K562 (cell line): ENCODE measurements at regions not wholly inside any gene's neighbourhood (a gene's known extent, or its start where the extent isn't known, plus 50 kb on each side); places are given as distances from the start of the nearest gene placed in this dataset.

ENCODE experiments used
- ATAC-seq: fragments of 200-7000 bp; cut with Tn5 transposase; 3 replicates; pipeline ENCODE4 v1.9.1; 2020; ENCODE audit warnings: moderate library complexity
- BruUV-seq: library from RNA; stranded (reverse); fragments of 400-500 nt; replicated peaks from 2 replicates; lab custom pipeline; 2021; lab: Mats Ljungman, UMichigan
- CTCF ChIA-PET: fragments of 300-600 bp; formaldehyde crosslinking; extraction: SDS; loops from one replicate; lab custom pipeline; 2021; ENCODE audit warnings: low intra/inter-chr PET ratio; lab: Yijun Ruan, JAX
- POLR2A ChIA-PET: fragments of 300-600, 350-650 bp; sonication (Branson Sonifier 250); formaldehyde crosslinking; extraction: SDS; loops from one replicate; lab custom pipeline; 2021; ENCODE audit warnings: antibody characterized with exemption, inconsistent platforms; lab: Yijun Ruan, JAX
- DNase-seq, 4 experiments: peaks; one replicate each; pipeline versions ENCODE4 v3.0.0 to v3.0.0-alpha.2; 2011 to 2018; ENCODE audit warnings: low spot score in 3 of 4, mixed read lengths in 3 of 4; ENCODE audit errors: extremely low read depth in 1 of 4
- FAIRE-seq: peaks from 2 replicates; lab custom pipeline; 2011; peaks lifted over from hg19 to GRCh38; lab: Jason Lieb, UNC
- H2AFZ ChIP-seq: 2 replicates; pipeline ENCODE4 v1.6.0; 2011; ENCODE audit warnings: low read depth, low read length, control low read depth, inconsistent platforms
- H3K27ac ChIP-seq: fragments of 200-600 bp; 3 replicates; pipeline ENCODE4 v1.8.0; 2011; ENCODE audit warnings: low read depth, mild to moderate bottlenecking, control low read depth, inconsistent platforms, low read length, moderate library complexity, mixed read lengths; ENCODE audit errors: extremely low read depth
- H3K27me3 ChIP-seq, 2 experiments: fragments of 300-600 bp in 1 of 2; 2 replicates in 1 of 2; 3 replicates in 1 of 2; pipeline versions ENCODE4 v1.6.0 to v1.8.0; 2011; ENCODE audit warnings: inconsistent platforms in 2 of 2, low read length in 2 of 2, mild to moderate bottlenecking in 1 of 2, mixed read lengths in 1 of 2, moderate library complexity in 1 of 2; ENCODE audit not compliant: control insufficient read depth in 2 of 2, insufficient read depth in 2 of 2
- H3K36me3 ChIP-seq: fragments of 300-600 bp; 3 replicates; pipeline ENCODE4 v1.8.0; 2011; ENCODE audit warnings: mild to moderate bottlenecking, low read length, inconsistent platforms; ENCODE audit not compliant: control insufficient read depth, insufficient read depth
- H3K4me1 ChIP-seq, 2 experiments: fragments of 200-600 bp in 1 of 2; replicated peaks in 1 of 2; 2 replicates in 1 of 2; 3 replicates in 1 of 2; pipeline versions ENCODE4 v1.5.1 to v1.8.0; 2011; ENCODE audit warnings: inconsistent platforms in 2 of 2, low read length in 2 of 2, mild to moderate bottlenecking in 1 of 2, mixed read lengths in 1 of 2, moderate library complexity in 1 of 2; ENCODE audit not compliant: control insufficient read depth in 2 of 2, insufficient read depth in 2 of 2
- H3K4me2 ChIP-seq: 2 replicates; pipeline ENCODE4 v1.6.1; 2011; ENCODE audit warnings: low read length, control low read depth, inconsistent platforms, mixed read lengths; ENCODE audit not compliant: insufficient read depth
- H3K4me3 ChIP-seq: fragments of 200-600 bp; sonication (generic), shearing (Covaris generic); 2 replicates; pipeline ENCODE4 v1.5.1; 2016; ENCODE audit warnings: control low read depth, inconsistent platforms
- H3K79me2 ChIP-seq: fragments of 200-600 bp; 3 replicates; pipeline ENCODE4 v1.8.0; 2011; ENCODE audit warnings: low read length, inconsistent platforms; ENCODE audit not compliant: control insufficient read depth, insufficient read depth
- H3K9ac ChIP-seq, 2 experiments: 2 replicates each; pipeline versions ENCODE4 v1.6.0 to v1.6.1; 2011; ENCODE audit warnings: low read depth in 2 of 2, low read length in 2 of 2, control low read depth in 1 of 2, inconsistent platforms in 1 of 2, mild to moderate bottlenecking in 1 of 2, mixed read lengths in 1 of 2; ENCODE audit not compliant: insufficient read depth in 1 of 2
- H3K9me1 ChIP-seq: one replicate; pipeline ENCODE4 v1.6.0; 2011; ENCODE audit warnings: inconsistent platforms, mild to moderate bottlenecking, low read length, moderate library complexity; ENCODE audit not compliant: control insufficient read depth, insufficient read depth
- H3K9me3 ChIP-seq: replicated peaks from 2 replicates; pipeline ENCODE4 v1.5.1; 2011; ENCODE audit warnings: low read depth, low read length, inconsistent platforms; ENCODE audit not compliant: control insufficient read depth, insufficient read depth
- H4K20me1 ChIP-seq: replicated peaks from 2 replicates; pipeline ENCODE4 v1.6.1; 2011; ENCODE audit warnings: low read length, inconsistent platforms, mixed read lengths; ENCODE audit not compliant: control insufficient read depth, insufficient read depth
- HDAC8 ChIP-seq: fragments of 450-650 bp; IDR thresholded peaks from 2 replicates; pipeline ENCODE4 v1.6.1; 2016; ENCODE audit warnings: mild to moderate bottlenecking, missing genetic modification characterization, moderate library complexity, missing compliant biosample characterization
- NCOA1 ChIP-seq: fragments of 450-650 bp; IDR thresholded peaks from 2 replicates; pipeline ENCODE4 v1.6.1; 2016; ENCODE audit warnings: low read depth
- RBM34 ChIP-seq: fragments of 200-400 bp; formaldehyde crosslinking; IDR thresholded peaks from 2 replicates; pipeline ENCODE4 v1.6.1; 2018; ENCODE audit warnings: low read length, borderline replicate concordance; ENCODE audit not compliant: insufficient read depth
- TOE1 ChIP-seq, 2 experiments: fragments of 450-650 bp in 1 of 2; sonication (generic) in 1 of 2; formaldehyde crosslinking in 1 of 2; IDR thresholded peaks; 2 replicates each; pipeline versions ENCODE4 v1.7.1 to v1.8.0; 2016 to 2022; ENCODE audit warnings: borderline replicate concordance in 2 of 2, mild to moderate bottlenecking in 2 of 2, antibody characterized with exemption in 1 of 2, inconsistent platforms in 1 of 2, low read depth in 1 of 2, missing genetic modification reagents in 1 of 2, moderate library complexity in 1 of 2
- TRIM24 ChIP-seq, 2 experiments: fragments of 450-650 bp; IDR thresholded peaks; 2 replicates each; pipeline ENCODE4 v1.6.1; 2016
- ZNF146 ChIP-seq: IDR thresholded peaks from one replicate; pipeline ENCODE4 v1.6.1; 2018; ENCODE audit warnings: missing compliant biosample characterization; ENCODE audit not compliant: unreplicated experiment
- ZNF174 ChIP-seq: fragments of 250-450 bp; sonication (Bioruptor Pico); IDR thresholded peaks from 2 replicates; pipeline ENCODE4 v1.4.0; 2020; ENCODE audit warnings: mild to moderate bottlenecking
- ZNF24 ChIP-seq: fragments of 450-650 bp; IDR thresholded peaks from 2 replicates; pipeline ENCODE4 v1.6.1; 2016
- ZNF311 ChIP-seq: fragments of 250-450 bp; sonication (Bioruptor Pico); IDR thresholded peaks from 2 replicates; pipeline ENCODE4 v1.4.0; 2020; ENCODE audit warnings: mild to moderate bottlenecking, moderate library complexity
- WGBS: fragments of 100-300 bp; shearing (Covaris generic); methylation state at CpG from one replicate; pipeline ENCODE4 v1.1.6; 2016; ENCODE audit warnings: low coverage, mixed read lengths; ENCODE audit not compliant: insufficient coverage; ENCODE audit errors: missing lambda C conversion rate; 5-methylcytosine and 5-hydroxymethylcytosine counted together
- in situ Hi-C: fragments of 300-500 bp; cut with MboI; formaldehyde crosslinking; loops from 4 replicates; pipeline ENCODE4 v1.15.0; 2018; ENCODE audit warnings: inconsistent platforms, mixed read lengths
- intact Hi-C: fragments of 100-400 bp; cut with micrococcal nuclease; formaldehyde crosslinking; loops from 2 replicates; pipeline ENCODE4 v1.14.2; 2022
- TF ChIP-seq, protein P1 (sequence below): sonication (generic); formaldehyde crosslinking; IDR thresholded peaks from 2 replicates; pipeline ENCODE4 v1.8.0; 2022; ENCODE audit warnings: mild to moderate bottlenecking, missing genetic modification reagents
- TF ChIP-seq, protein P2 (sequence below), 2 experiments: IDR thresholded peaks; 2 replicates each; pipeline ENCODE4 v1.6.1; 2011; ENCODE audit warnings: borderline replicate concordance in 1 of 2, control low read depth in 1 of 2, low read depth in 1 of 2, low read length in 1 of 2, mild to moderate bottlenecking in 1 of 2, mixed read lengths in 1 of 2, moderate library complexity in 1 of 2; ENCODE audit not compliant: insufficient read depth in 1 of 2, insufficient read length in 1 of 2, poor library complexity in 1 of 2, severe bottlenecking in 1 of 2; ENCODE audit errors: extremely low read depth in 1 of 2

DNA sequence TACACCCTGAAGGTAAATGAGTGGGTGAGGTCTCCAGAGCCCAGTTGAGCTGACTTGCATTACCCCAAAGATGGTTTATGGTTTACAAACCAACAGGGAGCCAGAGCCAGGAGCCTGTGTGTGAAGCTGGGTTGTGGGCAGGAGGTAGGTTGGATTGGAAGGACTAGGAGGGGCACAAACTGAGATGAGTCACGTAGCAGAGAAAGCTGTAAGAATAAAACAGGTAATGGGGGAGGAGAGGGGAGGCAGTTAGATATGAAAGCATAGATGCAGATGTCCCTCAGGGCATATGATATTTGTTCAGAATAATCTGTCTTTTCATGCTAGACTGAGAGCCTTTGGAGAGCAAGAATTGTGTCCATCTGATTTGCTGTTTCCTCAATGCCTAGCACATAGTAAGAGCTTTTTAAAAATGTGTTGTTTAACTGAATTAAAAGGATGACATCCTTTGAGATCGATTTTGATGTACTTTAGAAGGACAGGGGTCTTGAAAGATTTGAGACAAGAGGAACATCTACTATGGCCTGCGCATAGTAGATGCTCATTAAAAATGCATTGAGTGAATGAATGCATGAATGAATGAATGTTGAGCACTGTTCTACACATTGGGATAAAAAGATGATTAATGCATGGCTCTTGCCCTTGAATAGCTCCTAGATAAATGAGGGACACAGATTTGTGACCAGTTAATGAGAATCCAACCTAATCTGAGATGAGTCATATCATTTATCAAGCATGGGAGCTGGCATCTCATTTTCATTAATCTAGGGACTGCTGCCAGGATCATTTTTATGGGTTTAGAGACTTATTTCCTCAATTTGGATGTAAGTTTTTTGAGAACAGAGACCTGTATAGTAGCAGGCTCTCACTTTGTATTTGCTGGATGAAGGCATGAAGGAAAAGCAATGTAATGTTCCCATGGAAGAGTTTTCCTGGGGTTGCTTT is 175.8 kb upstream of the BDNF start:
- BruUV-seq: no TSS peak
- Histone ChIP-seq H3K4me2 (no peak overlapping the region), H3K4me3 (no peak overlapping the region), H3K9me1 (no peaks in the 10 kb centered on the region), H3K9me3 (no peaks in the 10 kb centered on the region), H3K27ac (no peak overlapping the region), H4K20me1 (no peaks in the 10 kb centered on the region), H2AFZ (no peak overlapping the region), H3K4me1 (no peaks in the 10 kb centered on the region), H3K79me2 (no peaks in the 10 kb centered on the region), H3K27me3 (no peaks in the 10 kb centered on the region), H3K36me3 (no peaks in the 10 kb centered on the region)
- ATAC-seq (no peak), FAIRE-seq (no peak)
- 2% methylated on average over 3 of the region's 3 CpGs for WGBS
- CTCF ChIA-PET: no interaction called here
- POLR2A ChIA-PET: no interaction called here
- TF ChIP-seq HDAC8 (tag) (no peak), ZNF24 (peak; percentile 88)
- TF ChIP-seq, all 486 proteins: peak for 1
- DNase-seq: no peak
- H3K9ac ChIP-seq: no peak overlapping the region
- in situ Hi-C loops: no loop called here
- intact Hi-C loops: no loop called here

DNA sequence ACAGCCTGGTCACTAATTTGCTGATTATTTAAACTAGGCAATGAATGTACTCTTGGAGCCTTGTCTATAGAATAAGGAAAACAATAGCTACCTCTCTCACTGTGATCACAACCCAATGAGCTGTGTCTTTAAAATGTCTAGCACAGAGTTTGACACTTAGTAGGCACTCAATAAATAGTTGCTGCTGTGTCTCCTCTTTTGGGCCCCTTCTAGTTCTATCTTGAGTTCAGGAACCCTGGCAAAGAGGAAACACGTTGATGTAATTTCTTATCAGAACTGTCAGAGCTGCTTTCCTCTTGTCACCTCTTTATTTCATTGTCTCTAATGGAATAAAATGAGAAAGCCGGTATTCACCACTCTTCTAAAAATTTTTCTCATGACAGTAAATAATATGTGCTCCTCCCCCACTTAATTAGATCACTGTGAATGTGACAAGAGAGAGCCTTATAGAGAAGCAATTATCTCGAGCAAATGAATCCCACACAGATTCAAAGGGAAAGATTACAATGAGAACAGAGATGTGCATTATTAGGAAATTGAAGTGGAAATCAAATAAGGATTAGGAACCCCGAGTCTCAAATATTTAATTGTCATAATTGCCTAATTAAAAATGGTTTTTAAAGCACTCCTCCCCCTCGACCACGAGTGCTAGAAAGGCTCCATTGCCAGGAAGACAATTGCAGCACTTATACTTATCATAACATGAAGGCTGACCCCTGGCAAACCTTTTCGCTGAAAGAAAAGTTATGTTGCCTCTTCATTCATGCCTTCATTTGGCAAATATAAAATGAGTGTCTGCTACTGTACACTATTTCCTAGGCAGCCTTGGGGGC is 175.0 kb upstream of the BDNF start:
- H4K20me1 ChIP-seq: no peaks in the 10 kb centered on the region
- H3K4me3 ChIP-seq: no peak overlapping the region
- H3K9me3 ChIP-seq: no peaks in the 10 kb centered on the region
- DNase-seq: no peak
- ChIA-PET POLR2A (no interaction called here), CTCF (no interaction called here)
- H3K4me1 ChIP-seq: no peaks in the 10 kb centered on the region
- in situ Hi-C loops (no loop called here), intact Hi-C loops (no loop called here)
- H3K27ac ChIP-seq: no peak overlapping the region
- H3K79me2 ChIP-seq: no peaks in the 10 kb centered on the region
- BruUV-seq: no TSS peak
- WGBS: 3% methylated on average over 7 of the region's 7 CpGs
- H3K9me1 ChIP-seq: no peaks in the 10 kb centered on the region
- H3K4me2 ChIP-seq: no peak overlapping the region
- H3K36me3 ChIP-seq: no peaks in the 10 kb centered on the region
- no peak overlapping the region for H3K9ac ChIP-seq
- no peak for ATAC-seq
- no peak for FAIRE-seq
- H2AFZ ChIP-seq: no peak overlapping the region
- no peaks in the 10 kb centered on the region for H3K27me3 ChIP-seq
- TF ChIP-seq RBM34 (no peak), ZNF311 (CRISPR knock-in tag) (no peak), TRIM24 (IDR thresholded peaks at IDR 0.05) (no peak), NCOA1 (no peak), ZNF174 (no peak), ZNF146 (CRISPR knock-in tag) (no peak), TOE1 (IDR thresholded peaks at IDR 0.05; ENCODE audit: borderline replicate concordance) (no peak), TOE1 (CRISPR knock-in tag; IDR thresholded peaks at IDR 0.05; ENCODE audit: borderline replicate concordance, low read depth) (no peak)
- TF ChIP-seq, protein P1, sequence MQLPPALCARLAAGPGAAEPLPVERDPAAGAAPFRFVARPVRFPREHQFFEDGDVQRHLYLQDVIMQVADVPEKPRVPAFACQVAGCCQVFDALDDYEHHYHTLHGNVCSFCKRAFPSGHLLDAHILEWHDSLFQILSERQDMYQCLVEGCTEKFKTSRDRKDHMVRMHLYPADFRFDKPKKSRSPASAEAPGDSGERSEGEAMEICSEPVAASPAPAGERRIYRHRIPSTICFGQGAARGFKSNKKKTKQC (CRISPR knock-in tag): no peak
- TF ChIP-seq, protein P2, sequence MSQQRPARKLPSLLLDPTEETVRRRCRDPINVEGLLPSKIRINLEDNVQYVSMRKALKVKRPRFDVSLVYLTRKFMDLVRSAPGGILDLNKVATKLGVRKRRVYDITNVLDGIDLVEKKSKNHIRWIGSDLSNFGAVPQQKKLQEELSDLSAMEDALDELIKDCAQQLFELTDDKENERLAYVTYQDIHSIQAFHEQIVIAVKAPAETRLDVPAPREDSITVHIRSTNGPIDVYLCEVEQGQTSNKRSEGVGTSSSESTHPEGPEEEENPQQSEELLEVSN (IDR thresholded peaks at IDR 0.05; ENCODE audit: borderline replicate concordance in 1 of 2, extremely low read depth in 1 of 2, insufficient read depth in 1 of 2, insufficient read length in 1 of 2, low read depth in 1 of 2, low read length in 1 of 2, poor library complexity in 1 of 2, severe bottlenecking in 1 of 2): no peak
